ENCODE measurements at regions not wholly inside any gene's neighbourhood (a gene's known extent, or its start where the extent isn't known, plus 50 kb on each side); places are given as distances from the start of the nearest gene placed in this dataset.

- Histone ChIP-seq H3K9me3 (no peaks in the 10 kb centered on the region), H3K4me1 (no peaks in the 10 kb centered on the region), H3K27me3 (no peaks in the 10 kb centered on the region), H3K4me3 (replicated peaks in 1 of 3) (no peak overlapping the region), H3K36me3 (no peaks in the 10 kb centered on the region), H3K27ac (no peak overlapping the region)
- intact Hi-C loops (cut with DNase I) = no loop called here
- no peak for DNase-seq
- 95 to 100% methylated on average over 1 of the region's 1 CpG for WGBS, 2 donors
- TF ChIP-seq POLR2A (IDR thresholded peaks at IDR 0.05) (no peak), CTCF (IDR thresholded peaks at IDR 0.05) (no peak)
Observed at GRCh38 chr2:118459426-118459825, 371.2 kb downstream of the INSIG2 start.

GRCh38 chr2:118457951-118458350, 369.7 kb downstream of the INSIG2 start:
- TF ChIP-seq POLR2A (IDR thresholded peaks at IDR 0.05) = no peak
- TF ChIP-seq CTCF (IDR thresholded peaks at IDR 0.05) = no peak
- H3K4me3 ChIP-seq (replicated peaks in 1 of 3) = no peak overlapping the region
- no peaks in the 10 kb centered on the region for H3K27me3 ChIP-seq
- H3K4me1 ChIP-seq = no peaks in the 10 kb centered on the region
- H3K9me3 ChIP-seq = no peaks in the 10 kb centered on the region
- 87 to 92% methylated on average over 3 of the region's 3 CpGs for WGBS, 2 donors
- H3K27ac ChIP-seq = no peak overlapping the region
- no peaks in the 10 kb centered on the region for H3K36me3 ChIP-seq
- intact Hi-C loops (cut with DNase I) = no loop called here
- DNase-seq = no peak

GRCh38 chr2:118449401-118449800, 361.1 kb downstream of the INSIG2 start:
- TF ChIP-seq CTCF (IDR thresholded peaks at IDR 0.05) = no peak
- H3K27ac ChIP-seq = no peak overlapping the region
- H3K27me3 ChIP-seq = no peaks in the 10 kb centered on the region
- WGBS, 2 donors = 71 to 78% methylated on average over 2 of the region's 2 CpGs
- no peaks in the 10 kb centered on the region for H3K9me3 ChIP-seq
- no peaks in the 10 kb centered on the region for H3K4me1 ChIP-seq
- intact Hi-C loops (cut with DNase I) = no loop called here
- H3K36me3 ChIP-seq = no peaks in the 10 kb centered on the region
- no peak overlapping the region for H3K4me3 ChIP-seq (replicated peaks in 1 of 3)
- DNase-seq = no peak

GRCh38 chr2:118443596-118443995, 355.3 kb downstream of the INSIG2 start:
- Histone ChIP-seq H3K4me1 (no peaks in the 10 kb centered on the region), H3K4me3 (replicated peaks in 1 of 3) (no peak overlapping the region), H3K9me3 (no peaks in the 10 kb centered on the region), H3K27ac (no peak overlapping the region), H3K27me3 (no peaks in the 10 kb centered on the region), H3K36me3 (no peaks in the 10 kb centered on the region)
- WGBS, 2 donors = 46 to 63% methylated on average over 2 of the region's 2 CpGs
- TF ChIP-seq CTCF (IDR thresholded peaks at IDR 0.05) = no peak
- no peak for TF ChIP-seq POLR2A (IDR thresholded peaks at IDR 0.05)
- intact Hi-C loops (cut with DNase I) = no loop called here
- DNase-seq = no peak

- Histone ChIP-seq H3K4me1 (no peaks in the 10 kb centered on the region), H3K9me3 (no peaks in the 10 kb centered on the region), H3K36me3 (no peaks in the 10 kb centered on the region), H3K27me3 (no peaks in the 10 kb centered on the region), H3K27ac (no peak overlapping the region), H3K4me3 (replicated peaks in 1 of 3) (no peak overlapping the region)
- 83 to 86% methylated on average over 3 of the region's 3 CpGs for WGBS, 2 donors
- TF ChIP-seq CTCF (IDR thresholded peaks at IDR 0.05) = no peak
- no peak for TF ChIP-seq POLR2A (IDR thresholded peaks at IDR 0.05)
- DNase-seq = no peak
- intact Hi-C loops (cut with DNase I) = no loop called here
Observed at GRCh38 chr2:118442996-118443553, 354.8 kb downstream of the INSIG2 start.

Data from thyroid gland (tissue), 4 donors.